ENCODE measurements at regions not wholly inside any gene's neighbourhood (a gene's known extent, or its start where the extent isn't known, plus 50 kb on each side); places are given as distances from the start of the nearest gene placed in this dataset.

GRCh38 chr16:55056585-55057401 is 126.1 kb downstream of the IRX5 start:
- peaks cover 32% of the 10 kb centered on the region for H3K27me3 ChIP-seq (ENCODE audit: low read depth)
- no peaks in the 10 kb centered on the region for H3K36me3 ChIP-seq

GRCh38 chr16:55057866-55058265 is 127.2 kb downstream of the IRX5 start:
- Histone ChIP-seq H3K9me3 (no peaks in the 10 kb centered on the region), H3K36me3 (no peaks in the 10 kb centered on the region), H3K4me3 (no peak overlapping the region), H3K4me1 (no peaks in the 10 kb centered on the region), H3K27ac (no peak overlapping the region), H3K27me3 (ENCODE audit: low read depth) (peaks cover 32% of the 10 kb centered on the region)
- ATAC-seq (no peak), DNase-seq (no peak)
- intact Hi-C loops (cut with DNase I), result no loop called here
- no peak for TF ChIP-seq CTCF (IDR thresholded peaks at IDR 0.05)

More at GRCh38 chr16:55056585-55057401, 126.1 kb downstream of the IRX5 start:
- no peak for DNase-seq
- H3K4me3 ChIP-seq, result no peak overlapping the region
- intact Hi-C loops (cut with DNase I), result no loop called here
- peak in 1 of 2 donors; percentile 16 for ATAC-seq
- TF ChIP-seq CTCF (IDR thresholded peaks at IDR 0.05), result no peak
- no peaks in the 10 kb centered on the region for H3K9me3 ChIP-seq
- H3K27ac ChIP-seq, result no peak overlapping the region
- no peaks in the 10 kb centered on the region for H3K4me1 ChIP-seq

GRCh38 chr16:55058576-55058975 is 127.9 kb downstream of the IRX5 start:
- intact Hi-C loops (cut with DNase I), result no loop called here
- Histone ChIP-seq H3K4me3 (no peak overlapping the region), H3K27ac (no peak overlapping the region), H3K4me1 (no peaks in the 10 kb centered on the region), H3K9me3 (no peaks in the 10 kb centered on the region), H3K27me3 (ENCODE audit: low read depth) (peaks cover 32% of the 10 kb centered on the region), H3K36me3 (no peaks in the 10 kb centered on the region)
- no peak for TF ChIP-seq CTCF (IDR thresholded peaks at IDR 0.05)
- no peak for DNase-seq
- ATAC-seq, result no peak

DNA sequence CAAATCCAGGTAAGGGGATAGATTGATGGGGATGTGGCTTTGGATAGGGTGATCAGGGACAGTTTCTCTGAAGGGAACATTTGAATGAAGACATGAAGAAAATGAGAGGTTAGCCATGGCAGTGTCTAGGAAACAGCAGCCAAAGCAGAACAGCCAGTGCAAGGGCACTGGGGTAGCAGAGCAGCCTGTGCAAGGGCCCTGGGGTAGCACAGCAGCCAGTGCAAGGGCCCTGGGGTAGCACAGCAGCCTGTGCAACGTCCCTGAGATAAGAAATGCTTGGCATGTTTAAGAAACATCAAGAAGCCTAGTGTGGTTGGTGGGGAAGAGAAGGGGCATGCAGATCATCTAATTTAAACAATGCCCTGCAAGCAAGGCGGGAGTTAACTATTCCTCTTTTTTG is 128.5 kb downstream of the IRX5 start:
- Histone ChIP-seq H3K9me3 (no peaks in the 10 kb centered on the region), H3K4me3 (no peak overlapping the region), H3K36me3 (no peaks in the 10 kb centered on the region), H3K27me3 (ENCODE audit: low read depth) (peaks cover 32% of the 10 kb centered on the region), H3K4me1 (no peaks in the 10 kb centered on the region), H3K27ac (no peak overlapping the region)
- ATAC-seq (no peak), DNase-seq (no peak)
- intact Hi-C loops (cut with DNase I), result no loop called here
- no peak for TF ChIP-seq CTCF (IDR thresholded peaks at IDR 0.05)

- H3K27me3 ChIP-seq (ENCODE audit: low read depth), result peaks cover 20% of the 10 kb centered on the region
- no peak overlapping the region for H3K27ac ChIP-seq
- H3K4me1 ChIP-seq, result no peaks in the 10 kb centered on the region
- no peak overlapping the region for H3K4me3 ChIP-seq
- no peaks in the 10 kb centered on the region for H3K36me3 ChIP-seq
- no peak for TF ChIP-seq CTCF (IDR thresholded peaks at IDR 0.05)
- DNase-seq (no peak), ATAC-seq (no peak)
- intact Hi-C loops (cut with DNase I), result no loop called here
- H3K9me3 ChIP-seq, result peaks cover 7% of the 10 kb centered on the region
These were observed 130.5 kb downstream of the IRX5 start for GRCh38 chr16:55061126-55061525.

Measured in lower lobe of right lung (tissue), 2 donors.